Common myeloid progenitor, CD34-positive (primary cell): ENCODE measurements at regions not wholly inside any gene's neighbourhood (a gene's known extent, or its start where the extent isn't known, plus 50 kb on each side); places are given as distances from the start of the nearest gene placed in this dataset.
"Not testable (repeated sequence)": the region's sequence is repeated elsewhere in the genome, so short reads cannot be mapped to it uniquely, and the experiment has no call there.

Experiments
- CTCF ChIA-PET: fragments of 350-600 bp; sonication (Branson Sonifier 250); formaldehyde crosslinking; loops from one replicate; lab custom pipeline; 2021; ENCODE audit warnings: antibody characterized with exemption; lab: Charles Lee
- POLR2A ChIA-PET: fragments of 350-600 bp; sonication (Branson Sonifier 250); formaldehyde crosslinking; loops from one replicate; lab custom pipeline; 2021; ENCODE audit warnings: antibody characterized with exemption; lab: Charles Lee
- DNase-seq, 3 donors: peaks; one replicate each; pipeline versions ENCODE4 v3.0.0 to v3.0.0-alpha.2; 2013
- H3K27ac ChIP-seq, 2 experiments: 1 replicate in 1 of 2; 2 replicates in 1 of 2; pipeline ENCODE4 v1.7.0; 2013; ENCODE audit warnings: inconsistent platforms in 2 of 2, low read length in 2 of 2, mild to moderate bottlenecking in 2 of 2, low read depth in 1 of 2, moderate library complexity in 1 of 2; ENCODE audit not compliant: severe bottlenecking in 2 of 2, insufficient read depth in 1 of 2, poor library complexity in 1 of 2
- H3K27me3 ChIP-seq, 5 experiments: replicated peaks in 2 of 5; 1 replicate in 3 of 5; 2 replicates in 2 of 5; pipeline versions ENCODE4 v1.6.1 to v1.7.0; 2013; ENCODE audit warnings: low read length in 4 of 5, mild to moderate bottlenecking in 2 of 5, moderate library complexity in 2 of 5, inconsistent platforms in 1 of 5; ENCODE audit not compliant: insufficient read depth in 5 of 5, control insufficient read depth in 4 of 5
- H3K36me3 ChIP-seq, 4 experiments: 1 replicate in 2 of 4; 2 replicates in 2 of 4; pipeline versions ENCODE4 v1.6.1 to v1.7.0; 2013; ENCODE audit warnings: low read length in 3 of 4, control low read depth in 1 of 4, mild to moderate bottlenecking in 1 of 4; ENCODE audit not compliant: control insufficient read depth in 4 of 4, insufficient read depth in 4 of 4
- H3K4me1 ChIP-seq, 4 experiments: 1 replicate in 3 of 4; 2 replicates in 1 of 4; pipeline versions ENCODE4 v1.6.1 to v1.7.1; 2013; ENCODE audit warnings: low read length in 3 of 4, mild to moderate bottlenecking in 3 of 4, control low read depth in 1 of 4, inconsistent platforms in 1 of 4, moderate library complexity in 1 of 4; ENCODE audit not compliant: control insufficient read depth in 4 of 4, insufficient read depth in 4 of 4; ENCODE audit errors: control extremely low read depth in 1 of 4
- H3K4me3 ChIP-seq, 7 experiments: 1 replicate in 4 of 7; 2 replicates in 3 of 7; pipeline versions ENCODE4 v1.5.1 to v1.7.0; 2013; ENCODE audit warnings: mild to moderate bottlenecking in 7 of 7, low read length in 6 of 7, moderate library complexity in 6 of 7, inconsistent platforms in 2 of 7, low read depth in 2 of 7, control low read depth in 1 of 7; ENCODE audit not compliant: insufficient read depth in 4 of 7, control insufficient read depth in 1 of 7; ENCODE audit errors: extremely low read depth in 1 of 7
- H3K9me3 ChIP-seq, 5 experiments: 1 replicate in 4 of 5; 2 replicates in 1 of 5; pipeline versions ENCODE4 v1.6.1 to v1.7.1; 2013; ENCODE audit warnings: low read length in 4 of 5, mild to moderate bottlenecking in 2 of 5, inconsistent platforms in 1 of 5, low read depth in 1 of 5, moderate library complexity in 1 of 5; ENCODE audit not compliant: control insufficient read depth in 4 of 5, insufficient read depth in 2 of 5; ENCODE audit errors: control extremely low read depth in 1 of 5
- WGBS: methylation state at CpG from one replicate; pipeline ENCODE4 v1.1.5; 2013; ENCODE audit not compliant: insufficient coverage; 5-methylcytosine and 5-hydroxymethylcytosine counted together

- H3K27me3 ChIP-seq, H3K36me3 ChIP-seq, DNase-seq, H3K9me3 ChIP-seq, H3K4me3 ChIP-seq, H3K27ac ChIP-seq, H3K4me1 ChIP-seq, CTCF ChIA-PET: not testable (repeated sequence)
- WGBS = no CpG with 5 or more reads among the region's 10 CpGs
- POLR2A ChIA-PET = interaction anchor here (0.6 kb wide), 1 partner anchor 560 kb away, joined by 3 read pairs; no protein-coding TSS in a partner anchor
Measured at GRCh38 chr1:149635290-149635899, 51.7 kb downstream of the PPIAL4C start.

- DNase-seq = peak; percentile 90 to 94 (median 92)
- POLR2A ChIA-PET = interaction anchor here (0.6 kb wide), 1 partner anchor 559 kb away, joined by 3 read pairs; no protein-coding TSS in a partner anchor
Measured at GRCh38 chr1:149636286-149637122, 52.9 kb downstream of the PPIAL4C start.

GRCh38 chr1:149638481-149638880 is 54.8 kb downstream of the PPIAL4C start:
- H3K27ac ChIP-seq, CTCF ChIA-PET, DNase-seq, H3K4me3 ChIP-seq, H3K9me3 ChIP-seq, POLR2A ChIA-PET, H3K4me1 ChIP-seq, H3K36me3 ChIP-seq, H3K27me3 ChIP-seq: not testable (repeated sequence)
- no CpG with 5 or more reads among the region's 8 CpGs for WGBS

More at GRCh38 chr1:149636286-149637122, 52.9 kb downstream of the PPIAL4C start:
- H3K27ac ChIP-seq = peak overlapping the region; percentile 98
- H3K4me1 ChIP-seq, H3K36me3 ChIP-seq, CTCF ChIA-PET, H3K27me3 ChIP-seq, H3K9me3 ChIP-seq: not testable (repeated sequence)
- 2% methylated on average over 22 of the region's 41 CpGs for WGBS
- peak overlapping the region in 6 of 7 experiments; percentile 49 to 79 (median 64) for H3K4me3 ChIP-seq

- WGBS = 94% methylated on average over 12 of the region's 31 CpGs
- POLR2A ChIA-PET, H3K36me3 ChIP-seq, H3K27ac ChIP-seq, H3K4me1 ChIP-seq, CTCF ChIA-PET, H3K9me3 ChIP-seq, DNase-seq, H3K27me3 ChIP-seq, H3K4me3 ChIP-seq: not testable (repeated sequence)
Measured at GRCh38 chr1:149638901-149639658, 55.4 kb downstream of the PPIAL4C start.

GRCh38 chr1:149641179-149641578 is 57.5 kb downstream of the PPIAL4C start:
- POLR2A ChIA-PET, H3K4me1 ChIP-seq, H3K27ac ChIP-seq, H3K9me3 ChIP-seq, H3K27me3 ChIP-seq, DNase-seq, H3K4me3 ChIP-seq, CTCF ChIA-PET, H3K36me3 ChIP-seq: not testable (repeated sequence)
- 100% methylated on average over 2 of the region's 4 CpGs for WGBS

GRCh38 chr1:149644818-149645217 is 61.2 kb downstream of the PPIAL4C start:
- no CpG with 5 or more reads among the region's 1 CpG for WGBS
- POLR2A ChIA-PET, H3K4me3 ChIP-seq, CTCF ChIA-PET, H3K27me3 ChIP-seq, DNase-seq, H3K9me3 ChIP-seq, H3K27ac ChIP-seq, H3K36me3 ChIP-seq, H3K4me1 ChIP-seq: not testable (repeated sequence)
